Ascending aorta (tissue), 2 donors: ENCODE measurements at regions not wholly inside any gene's neighbourhood (a gene's known extent, or its start where the extent isn't known, plus 50 kb on each side); places are given as distances from the start of the nearest gene placed in this dataset.

Experiments used
- DNase-seq, 2 donors: peaks; one replicate each; pipeline ENCODE4 v3.0.0-alpha.2; 2019; ENCODE audit warnings: low spot score in 2 of 2
- H3K27ac ChIP-seq, 2 donors: fragments of 200-600 bp; sonication (generic); one replicate each; pipeline ENCODE4 v1.5.1; 2016 to 2017; ENCODE audit warnings: mild to moderate bottlenecking in 1 of 2
- H3K27me3 ChIP-seq: fragments of 200-600 bp; sonication (generic); one replicate; pipeline ENCODE4 v1.5.1; 2017
- H3K36me3 ChIP-seq, 2 donors: fragments of 200-600 bp; sonication (generic); one replicate each; pipeline ENCODE4 v1.5.1; 2016
- H3K4me1 ChIP-seq, 2 donors: fragments of 200-600 bp; sonication (generic); one replicate each; pipeline ENCODE4 v1.5.1; 2016 to 2017; ENCODE audit warnings: mild to moderate bottlenecking in 1 of 2
- H3K4me3 ChIP-seq, 2 donors: fragments of 200-600 bp; sonication (generic); one replicate each; pipeline ENCODE4 v1.5.1; 2016 to 2017; ENCODE audit warnings: mild to moderate bottlenecking in 1 of 2
- H3K9me3 ChIP-seq, 2 donors: fragments of 200-600 bp; sonication (generic); one replicate each; pipeline ENCODE4 v1.5.1; 2016
- intact Hi-C: fragments of 100-400 bp; cut with DNase I; formaldehyde crosslinking; loops from one replicate; pipeline ENCODE4 v1.15.1; 2023
- TF ChIP-seq, protein P1 (sequence below), 3 experiments: fragments of 200-600 bp in 2 of 3; fragments of 450-650 bp in 1 of 3; sonication (generic) in 2 of 3; IDR thresholded peaks; one replicate each; pipeline ENCODE4 v1.5.1; 2016 to 2019; ENCODE audit warnings: antibody characterized with exemption in 3 of 3, mild to moderate bottlenecking in 1 of 3, moderate library complexity in 1 of 3

DNA sequence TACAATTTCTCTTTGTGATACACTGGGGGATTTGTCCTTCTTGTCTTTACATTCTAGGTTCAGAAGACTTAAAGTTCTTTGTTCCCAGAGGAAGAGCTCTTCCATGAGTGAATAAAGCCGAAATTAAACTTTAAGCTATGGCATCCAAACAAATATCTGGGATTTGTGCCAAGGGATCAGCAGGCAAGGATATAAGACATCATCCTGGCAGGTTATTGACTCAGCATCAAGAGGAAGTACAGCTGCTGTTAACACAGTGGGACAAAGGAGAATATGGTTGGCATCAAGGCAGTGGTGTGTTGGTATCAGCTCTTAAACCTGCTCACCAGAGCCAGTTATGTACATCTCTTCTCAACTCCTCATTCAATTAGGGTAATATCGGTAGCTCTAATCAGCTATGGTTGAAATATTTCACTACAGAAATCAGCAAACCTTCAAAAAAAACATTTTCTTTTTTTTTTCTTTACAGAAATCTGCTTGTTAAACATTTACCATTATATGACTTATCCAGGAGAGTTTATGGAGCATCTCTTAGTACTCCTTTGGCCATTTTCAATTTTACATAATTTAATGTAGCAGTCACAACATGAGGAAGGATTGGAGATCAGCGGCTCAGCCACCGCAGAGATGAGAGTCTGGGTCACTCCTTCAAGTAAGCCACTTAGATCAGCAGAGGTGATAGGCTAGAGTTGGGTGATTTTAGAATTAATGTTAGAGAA, 1198.6 kb upstream of the EPHA6 start:
- Histone ChIP-seq H3K36me3 (no peaks in the 10 kb centered on the region), H3K4me3 (no peak overlapping the region), H3K27me3 (no peaks in the 10 kb centered on the region), H3K9me3 (no peaks in the 10 kb centered on the region), H3K27ac (no peak overlapping the region), H3K4me1 (no peaks in the 10 kb centered on the region)
- intact Hi-C loops, result no loop called here
- TF ChIP-seq, protein P1, sequence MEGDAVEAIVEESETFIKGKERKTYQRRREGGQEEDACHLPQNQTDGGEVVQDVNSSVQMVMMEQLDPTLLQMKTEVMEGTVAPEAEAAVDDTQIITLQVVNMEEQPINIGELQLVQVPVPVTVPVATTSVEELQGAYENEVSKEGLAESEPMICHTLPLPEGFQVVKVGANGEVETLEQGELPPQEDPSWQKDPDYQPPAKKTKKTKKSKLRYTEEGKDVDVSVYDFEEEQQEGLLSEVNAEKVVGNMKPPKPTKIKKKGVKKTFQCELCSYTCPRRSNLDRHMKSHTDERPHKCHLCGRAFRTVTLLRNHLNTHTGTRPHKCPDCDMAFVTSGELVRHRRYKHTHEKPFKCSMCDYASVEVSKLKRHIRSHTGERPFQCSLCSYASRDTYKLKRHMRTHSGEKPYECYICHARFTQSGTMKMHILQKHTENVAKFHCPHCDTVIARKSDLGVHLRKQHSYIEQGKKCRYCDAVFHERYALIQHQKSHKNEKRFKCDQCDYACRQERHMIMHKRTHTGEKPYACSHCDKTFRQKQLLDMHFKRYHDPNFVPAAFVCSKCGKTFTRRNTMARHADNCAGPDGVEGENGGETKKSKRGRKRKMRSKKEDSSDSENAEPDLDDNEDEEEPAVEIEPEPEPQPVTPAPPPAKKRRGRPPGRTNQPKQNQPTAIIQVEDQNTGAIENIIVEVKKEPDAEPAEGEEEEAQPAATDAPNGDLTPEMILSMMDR (IDR thresholded peaks at IDR 0.05), result no peak
- no peak for DNase-seq

DNA sequence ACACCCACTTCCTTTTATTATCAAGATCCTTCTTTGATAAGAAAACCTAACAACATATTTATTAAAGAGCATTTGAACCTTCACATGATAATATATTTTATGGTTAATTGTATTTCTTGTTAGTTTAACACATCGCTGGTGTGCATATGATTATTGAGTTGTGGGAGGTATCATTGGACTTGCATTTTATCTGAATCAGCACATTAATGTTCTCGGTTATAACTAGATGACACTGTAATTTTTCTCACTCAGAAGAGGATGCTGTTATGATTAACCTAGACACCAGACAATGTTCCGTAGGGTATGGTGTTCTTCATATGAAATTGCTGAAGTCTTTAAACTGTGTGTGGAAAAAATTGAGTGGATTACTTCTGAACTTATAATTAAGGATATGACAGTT, 1188.3 kb upstream of the EPHA6 start:
- intact Hi-C loops, result no loop called here
- Histone ChIP-seq H3K27me3 (no peaks in the 10 kb centered on the region), H3K9me3 (no peaks in the 10 kb centered on the region), H3K36me3 (no peaks in the 10 kb centered on the region), H3K27ac (no peak overlapping the region), H3K4me3 (no peak overlapping the region), H3K4me1 (no peaks in the 10 kb centered on the region)
- DNase-seq, result no peak
- TF ChIP-seq, protein P1 (IDR thresholded peaks at IDR 0.05), result no peak

DNA sequence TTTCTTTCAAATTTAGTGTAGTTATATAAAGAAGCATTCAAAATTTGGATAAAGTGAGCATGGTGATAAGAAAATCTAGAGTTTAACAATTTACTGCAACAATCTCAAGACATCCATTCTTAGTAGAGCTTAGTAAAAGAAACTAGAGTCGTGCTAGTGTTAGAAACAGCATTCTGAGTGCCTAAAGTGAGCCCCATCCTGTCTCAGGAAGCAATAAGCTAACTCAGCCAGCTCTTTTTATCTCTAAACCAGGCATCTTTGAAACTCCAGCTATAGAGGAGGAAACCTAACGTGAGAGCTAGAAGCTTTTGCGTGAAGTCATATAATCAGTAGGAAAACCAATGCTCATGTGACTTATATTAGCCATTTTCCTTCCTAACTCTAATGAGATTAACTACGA, 1187.1 kb upstream of the EPHA6 start:
- Histone ChIP-seq H3K4me1 (no peaks in the 10 kb centered on the region), H3K27me3 (no peaks in the 10 kb centered on the region), H3K36me3 (no peaks in the 10 kb centered on the region), H3K4me3 (no peak overlapping the region), H3K27ac (no peak overlapping the region), H3K9me3 (no peaks in the 10 kb centered on the region)
- intact Hi-C loops, result no loop called here
- TF ChIP-seq, protein P1 (IDR thresholded peaks at IDR 0.05), result no peak
- no peak for DNase-seq

DNA sequence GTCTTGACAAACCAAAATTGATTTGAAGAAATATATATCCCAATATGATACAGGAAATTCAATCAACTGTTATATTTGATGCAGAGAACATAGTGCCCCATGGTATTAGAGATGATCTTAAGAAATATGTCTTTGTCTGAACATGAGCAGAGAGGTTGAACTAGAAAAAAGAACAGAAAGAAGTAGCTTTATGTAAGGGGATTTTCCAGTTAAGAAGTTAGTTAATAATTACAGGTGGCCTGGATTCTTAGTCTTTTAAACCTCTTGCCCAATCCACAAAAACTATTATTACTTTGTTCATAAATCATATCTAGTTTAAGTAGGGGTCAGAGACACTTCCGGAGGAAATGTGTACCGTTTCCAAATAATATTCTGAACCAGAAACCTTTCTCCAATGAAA, 1186.7 kb upstream of the EPHA6 start:
- H3K9me3 ChIP-seq, result no peaks in the 10 kb centered on the region
- no peaks in the 10 kb centered on the region for H3K4me1 ChIP-seq
- TF ChIP-seq, protein P1 (IDR thresholded peaks at IDR 0.05), result no peak
- DNase-seq, result no peak
- intact Hi-C loops, result no loop called here
- no peaks in the 10 kb centered on the region for H3K27me3 ChIP-seq
- H3K27ac ChIP-seq, result no peak overlapping the region
- no peaks in the 10 kb centered on the region for H3K36me3 ChIP-seq
- no peak overlapping the region for H3K4me3 ChIP-seq

DNA sequence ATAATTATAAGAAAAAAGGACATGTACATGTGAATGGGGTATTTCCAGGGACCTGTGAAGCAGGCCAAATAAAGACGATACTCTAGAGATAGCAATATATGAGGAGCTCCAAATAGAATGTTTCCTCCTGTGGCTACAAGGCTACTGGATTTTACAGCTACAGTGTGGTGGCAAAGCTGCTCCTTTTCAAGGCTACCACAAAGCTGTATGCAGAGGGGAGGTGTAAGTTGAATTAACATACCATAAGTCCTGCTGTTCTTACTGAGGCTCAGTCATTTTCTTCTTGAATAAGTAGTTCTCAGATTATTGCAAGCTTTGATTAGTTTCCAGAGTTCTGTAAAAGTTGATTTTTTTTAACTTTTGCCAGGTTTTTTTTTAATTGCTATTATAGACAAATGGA, 1184.6 kb upstream of the EPHA6 start:
- Histone ChIP-seq H3K9me3 (no peaks in the 10 kb centered on the region), H3K4me3 (no peak overlapping the region), H3K27ac (no peak overlapping the region), H3K4me1 (no peaks in the 10 kb centered on the region), H3K36me3 (no peaks in the 10 kb centered on the region), H3K27me3 (no peaks in the 10 kb centered on the region)
- TF ChIP-seq, protein P1 (IDR thresholded peaks at IDR 0.05), result no peak
- intact Hi-C loops, result no loop called here
- DNase-seq, result no peak

DNA sequence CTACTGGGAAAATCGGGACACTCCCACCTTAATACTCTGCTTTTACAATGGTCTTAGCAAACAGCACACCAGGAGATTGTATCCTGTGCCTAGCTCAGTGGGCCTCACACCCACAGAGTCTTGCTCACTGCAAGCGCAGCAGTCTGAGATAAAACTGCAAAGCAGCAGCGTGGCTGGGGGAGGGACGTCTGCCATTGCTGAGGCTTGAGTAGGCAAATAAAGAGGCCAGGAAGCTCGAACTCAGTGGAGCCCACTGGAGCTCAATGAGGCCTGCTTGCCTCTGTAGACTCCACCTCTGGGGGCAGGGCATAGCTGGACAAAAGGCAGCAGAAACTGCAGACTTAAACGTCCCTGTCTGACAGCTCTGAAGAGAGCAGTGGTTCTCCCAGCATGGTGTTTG, 1169.1 kb upstream of the EPHA6 start:
- no peaks in the 10 kb centered on the region for H3K36me3 ChIP-seq
- intact Hi-C loops, result no loop called here
- H3K27ac ChIP-seq, result no peak overlapping the region
- no peaks in the 10 kb centered on the region for H3K27me3 ChIP-seq
- no peaks in the 10 kb centered on the region for H3K4me1 ChIP-seq
- H3K4me3 ChIP-seq, result no peak overlapping the region
- TF ChIP-seq, protein P1 (IDR thresholded peaks at IDR 0.05), result no peak
- no peaks in the 10 kb centered on the region for H3K9me3 ChIP-seq
- no peak for DNase-seq
